GM19463 (cell line): ENCODE measurements at regions not wholly inside any gene's neighbourhood (a gene's known extent, or its start where the extent isn't known, plus 50 kb on each side); places are given as distances from the start of the nearest gene placed in this dataset.

Source experiments
- ATAC-seq: cut with Tn5 transposase; IDR thresholded peaks from one replicate; pipeline ENCODE4 v1.9.1; 2021; ENCODE audit warnings: mild to moderate bottlenecking, moderate library complexity; ENCODE audit not compliant: unreplicated experiment

- no peak for ATAC-seq
These were observed 171.1 kb downstream of the DACT1 start for GRCh38 chr14:58808828-58809227.

DNA sequence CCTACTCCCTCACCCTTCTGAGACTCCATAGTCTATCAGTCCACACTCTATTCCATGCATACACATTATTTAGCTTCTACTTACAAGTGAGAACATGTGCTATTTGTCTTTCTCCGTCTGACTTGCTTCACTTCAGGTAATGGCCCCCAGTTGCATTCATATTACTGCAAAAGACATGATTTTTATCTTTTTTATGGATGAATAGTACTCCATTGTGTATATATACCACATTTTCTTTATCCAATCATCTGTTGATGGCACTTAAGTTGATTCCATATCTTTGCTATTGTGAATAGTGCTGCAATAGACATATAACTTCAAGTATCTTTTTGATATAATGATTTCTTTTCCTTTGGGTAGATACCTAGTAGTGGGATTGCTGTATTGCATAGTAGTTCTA, 171.8 kb downstream of the DACT1 start:
- ATAC-seq = no peak

- ATAC-seq = peak; percentile 87
These were observed 174.5 kb downstream of the DACT1 start for GRCh38 chr14:58812050-58812910.

DNA sequence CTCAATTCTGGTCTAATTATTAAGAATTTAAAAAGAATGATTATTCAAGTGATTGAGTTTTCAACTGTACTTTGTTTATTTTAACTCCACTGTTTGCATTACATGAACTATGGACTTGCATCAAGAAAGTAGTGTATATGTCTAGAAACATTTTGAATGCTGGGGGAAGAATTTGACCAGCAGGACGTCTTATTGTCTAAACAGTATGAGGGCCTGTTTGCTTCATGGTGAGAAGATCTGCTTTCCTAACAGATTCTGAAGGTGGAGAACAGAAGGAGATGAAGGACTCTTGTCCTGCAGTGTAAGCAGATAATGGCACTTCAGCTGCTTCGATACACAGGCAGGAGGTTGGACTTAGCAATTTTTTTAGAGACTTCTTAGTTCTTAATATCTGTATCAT, 176.0 kb downstream of the DACT1 start:
- no peak for ATAC-seq

DNA sequence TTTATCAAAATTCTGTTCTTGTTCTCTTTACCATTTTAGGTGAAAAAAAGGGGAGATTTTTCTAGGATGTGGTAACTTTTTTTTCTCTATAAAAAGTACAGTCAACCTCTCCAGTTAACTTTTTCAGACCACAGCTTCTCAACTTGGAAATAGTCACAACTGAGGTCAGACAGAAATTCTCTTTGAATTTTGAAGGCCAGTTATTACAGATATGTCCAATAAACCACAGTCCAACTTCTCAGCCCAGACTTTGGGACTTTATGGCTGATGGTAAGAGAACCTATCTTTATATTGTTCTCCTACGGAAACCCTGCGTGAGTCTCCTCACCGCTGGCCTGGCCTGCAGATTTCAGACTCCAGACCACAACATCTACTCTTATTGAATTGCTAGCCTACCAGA, 176.7 kb downstream of the DACT1 start:
- no peak for ATAC-seq

DNA sequence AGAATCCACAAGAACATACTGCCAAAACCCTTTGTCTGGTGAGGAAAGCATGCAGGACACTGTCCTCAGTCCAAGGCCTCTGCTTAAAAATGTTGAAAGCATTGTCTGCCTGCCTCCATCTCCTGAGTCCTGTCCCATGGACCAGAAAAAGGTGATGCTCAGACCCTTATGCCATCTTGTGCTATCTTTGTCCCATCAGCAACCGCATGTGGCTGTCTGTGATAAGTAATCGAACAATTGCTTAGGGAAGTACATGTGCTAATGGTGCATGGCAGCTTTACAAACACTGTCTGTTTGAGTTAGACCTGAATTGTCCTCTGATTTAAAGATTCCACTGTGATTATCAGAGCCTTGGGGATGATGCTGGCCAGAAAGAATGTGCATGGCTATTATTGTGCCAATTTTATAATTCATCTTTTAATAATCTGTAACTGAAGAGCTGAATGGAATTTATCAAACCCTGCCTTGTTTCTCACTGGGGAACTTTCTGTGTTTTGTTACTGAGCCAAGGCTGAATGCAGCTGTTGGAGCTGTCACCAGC, 177.5 kb downstream of the DACT1 start:
- ATAC-seq = no peak

- no peak for ATAC-seq
These were observed 178.0 kb downstream of the DACT1 start for GRCh38 chr14:58815794-58816193.

DNA sequence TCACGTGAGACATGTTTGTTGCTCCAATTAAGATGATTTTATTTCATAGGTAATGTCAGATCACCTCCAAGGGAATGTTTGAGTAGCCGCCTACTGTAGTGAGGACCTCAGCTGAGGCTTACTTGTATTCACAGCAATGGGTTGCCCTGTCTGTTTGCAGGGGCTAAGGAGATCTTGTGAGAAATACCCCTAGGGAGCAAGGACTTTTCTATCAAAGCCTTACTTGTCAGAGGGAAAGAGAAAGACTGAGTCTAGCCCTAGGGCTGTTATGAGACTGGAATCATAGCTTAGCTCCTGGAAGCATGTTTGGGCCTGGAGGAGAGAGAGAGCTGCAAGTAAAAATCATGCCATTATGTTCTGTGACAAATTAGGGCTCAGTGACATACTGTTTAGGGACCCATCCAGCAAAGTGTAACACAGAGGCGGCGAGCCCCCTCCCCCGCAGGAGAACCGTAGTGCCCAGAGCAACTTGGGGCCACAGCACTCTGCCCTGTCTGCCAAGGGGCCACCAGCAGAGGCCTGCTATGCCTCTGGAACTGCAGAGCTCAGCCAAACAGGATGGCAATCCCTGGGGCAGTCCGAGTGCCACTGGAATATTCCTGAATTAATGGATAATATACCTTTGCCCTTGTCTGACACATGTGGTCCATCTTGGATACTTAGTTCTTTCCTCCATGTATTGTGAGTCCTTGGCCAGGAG, 178.8 kb downstream of the DACT1 start:
- ATAC-seq = no peak

- ATAC-seq = no peak
These were observed 180.1 kb downstream of the DACT1 start for GRCh38 chr14:58817846-58818245.

DNA sequence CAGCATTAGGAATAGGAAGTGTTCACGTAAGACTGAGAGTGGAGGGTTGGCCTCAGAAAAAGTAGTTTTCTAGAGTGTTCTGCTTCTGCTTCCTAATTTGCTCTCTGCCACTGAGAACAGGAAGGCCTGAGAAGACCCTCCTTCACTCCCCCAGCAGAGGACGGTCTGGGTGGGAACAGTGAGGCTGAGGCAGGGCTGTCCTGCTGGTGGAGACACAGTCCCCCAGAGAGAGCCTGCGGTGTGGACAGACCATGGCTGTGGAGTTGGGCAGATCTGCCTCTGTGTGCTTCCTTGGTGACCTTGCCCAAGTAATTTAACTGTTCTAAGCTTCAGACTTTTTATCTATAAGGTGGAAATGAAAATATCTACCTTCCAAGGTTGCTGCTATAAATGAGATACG, 182.3 kb downstream of the DACT1 start:
- ATAC-seq = no peak

DNA sequence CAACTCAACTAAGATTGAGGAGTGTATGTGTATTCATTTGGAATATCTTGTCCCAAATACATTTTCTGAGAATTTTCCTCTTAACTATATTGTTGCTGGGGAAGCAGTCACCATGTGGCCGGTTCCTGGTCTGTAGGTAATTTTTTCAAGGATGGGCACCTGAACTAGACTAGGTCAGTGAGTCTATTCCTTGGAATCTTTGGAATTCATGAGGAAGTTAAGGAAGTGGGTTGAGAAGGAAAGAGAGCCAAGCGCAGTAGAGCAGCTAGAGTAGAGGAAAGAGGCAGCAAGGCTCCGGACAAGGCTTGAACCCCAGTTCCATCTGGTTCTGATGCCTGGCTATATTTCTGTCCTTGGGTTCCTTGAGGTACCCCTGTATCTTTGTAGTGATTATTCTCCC, 183.7 kb downstream of the DACT1 start:
- ATAC-seq = no peak

DNA sequence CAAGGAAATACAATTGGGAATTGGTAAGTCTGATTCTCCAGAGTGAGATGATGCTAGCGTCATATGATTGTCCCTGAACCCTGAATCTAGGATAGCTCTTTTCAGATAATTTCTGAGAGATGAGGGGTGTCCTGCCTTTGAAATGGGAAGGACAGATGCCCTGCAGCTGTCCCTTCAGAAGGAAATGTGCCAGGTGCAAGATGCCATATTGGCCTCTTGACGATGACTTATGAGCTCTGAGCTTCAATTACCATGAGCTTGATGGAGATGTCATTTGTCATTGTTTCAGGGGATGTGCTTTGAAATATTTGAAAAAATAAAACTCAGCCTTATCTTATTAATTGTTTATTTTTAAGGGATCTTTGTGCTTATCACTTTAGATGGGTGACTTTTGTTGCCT, 185.1 kb downstream of the DACT1 start:
- ATAC-seq = no peak

DNA sequence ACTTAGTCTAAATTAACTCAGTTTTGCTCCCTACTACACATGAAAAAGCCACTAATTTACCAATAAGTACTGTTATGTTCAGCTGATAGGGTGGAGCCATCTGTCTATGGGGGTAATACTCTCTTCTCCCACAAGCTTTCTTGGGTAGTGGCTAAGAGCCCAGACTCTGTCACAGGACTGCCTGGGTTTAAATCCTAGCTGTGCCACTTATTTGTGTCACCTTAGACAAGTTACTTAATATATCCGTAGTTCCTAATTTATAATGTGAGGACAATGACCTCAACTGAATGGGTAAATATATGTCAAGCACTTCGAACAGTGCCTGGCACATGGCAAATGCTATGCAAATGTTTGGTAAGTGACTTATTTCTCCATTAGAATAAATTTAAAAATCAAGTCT, 185.6 kb downstream of the DACT1 start:
- no peak for ATAC-seq

DNA sequence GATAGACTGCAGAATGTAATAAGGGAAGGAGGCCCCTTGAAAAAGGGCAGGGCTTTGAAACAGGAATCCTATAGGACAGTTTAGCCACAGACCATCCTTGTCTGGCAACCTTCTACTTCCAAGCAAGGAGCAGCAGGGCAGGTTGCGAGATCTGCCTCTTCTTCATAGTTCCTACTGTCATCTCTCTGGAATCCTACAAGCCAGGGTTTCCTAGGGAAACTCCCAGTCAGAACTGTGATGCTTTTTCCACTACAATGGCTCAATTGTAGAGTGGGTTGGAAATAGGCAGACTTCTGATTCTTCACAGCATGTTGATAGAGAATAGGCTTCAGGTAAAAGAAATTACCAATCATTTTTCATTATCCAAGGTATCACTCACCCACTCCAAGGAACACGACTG, 186.3 kb downstream of the DACT1 start:
- no peak for ATAC-seq

GRCh38 chr14:58824796-58825195, 187.0 kb downstream of the DACT1 start:
- ATAC-seq = no peak

DNA sequence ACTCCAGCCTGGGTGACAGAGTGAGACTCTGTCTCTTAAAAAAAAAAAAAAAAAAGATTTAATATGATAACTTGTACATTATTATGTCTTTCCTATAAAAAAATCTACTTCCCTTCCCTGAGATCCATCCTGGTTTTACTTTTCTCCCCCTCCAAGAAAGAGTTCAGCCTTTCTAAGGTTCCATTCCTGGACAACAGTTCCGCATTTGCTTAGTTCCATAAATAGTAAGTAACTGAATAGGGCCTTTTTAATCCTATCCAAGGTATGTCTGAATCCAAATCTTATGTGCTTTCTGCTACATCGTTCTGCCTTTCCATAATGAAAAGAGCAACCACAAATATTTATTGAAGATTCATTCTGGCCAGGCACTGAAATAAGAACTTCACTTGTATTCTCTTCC, 187.8 kb downstream of the DACT1 start:
- no peak for ATAC-seq

DNA sequence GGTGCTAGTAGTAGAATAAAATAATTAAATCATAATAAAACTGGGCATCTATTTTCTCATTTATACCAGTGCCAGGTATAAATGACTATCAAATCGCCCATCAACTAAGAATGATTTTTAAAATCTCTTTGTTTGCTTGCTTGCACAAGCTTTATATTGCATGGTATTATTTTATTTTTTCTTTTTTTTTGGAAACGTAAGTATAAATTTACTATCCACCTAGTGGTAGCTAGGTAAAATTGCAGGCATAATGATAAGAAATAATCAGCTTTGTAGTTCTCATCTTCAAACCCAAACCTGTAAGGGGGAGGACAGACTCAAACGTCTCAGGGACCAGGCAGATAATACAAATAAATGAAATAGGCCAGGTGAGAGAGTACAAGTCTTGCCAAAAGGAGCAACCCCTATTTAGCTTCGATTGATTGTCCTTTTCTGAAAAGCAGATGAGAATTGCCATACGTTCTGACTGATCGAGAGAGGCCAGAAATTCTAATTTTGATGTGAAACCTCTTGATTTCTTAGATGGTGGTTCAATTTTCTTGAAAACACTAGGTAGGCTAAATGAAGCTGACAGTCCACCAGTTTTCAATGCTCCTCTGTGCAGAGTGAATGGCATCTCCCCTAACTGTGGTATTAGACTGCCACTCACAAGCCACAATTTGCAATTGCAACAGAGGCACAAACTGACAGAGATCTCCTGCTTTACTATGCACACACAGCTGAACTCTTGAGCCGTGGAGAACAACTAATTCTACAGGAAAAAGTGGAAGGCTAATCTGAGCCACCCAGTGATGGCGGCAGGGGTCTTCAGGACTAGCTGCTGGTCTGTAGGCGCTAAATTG, 189.3 kb downstream of the DACT1 start:
- ATAC-seq = no peak

DNA sequence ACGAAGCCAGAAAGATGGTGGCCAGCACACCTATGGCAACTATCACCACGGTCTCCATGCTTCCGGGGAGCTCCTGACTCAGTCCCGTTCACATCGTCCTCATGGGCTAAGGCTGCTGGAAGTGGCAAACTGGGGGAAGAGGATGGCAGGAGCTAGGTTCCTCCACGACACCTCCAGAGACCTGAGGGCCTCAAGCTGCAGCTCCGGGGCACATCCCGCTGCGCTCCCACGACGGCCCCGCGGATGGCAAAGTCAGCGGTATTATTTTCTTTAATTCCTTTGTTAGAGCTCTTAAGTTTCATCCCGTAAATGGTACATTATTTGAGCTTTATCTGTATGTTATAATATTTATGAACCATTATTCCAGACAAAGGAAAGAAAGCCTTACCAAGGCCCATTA, 190.5 kb downstream of the DACT1 start:
- no peak for ATAC-seq

GRCh38 chr14:58829594-58829993, 191.8 kb downstream of the DACT1 start:
- ATAC-seq = no peak

DNA sequence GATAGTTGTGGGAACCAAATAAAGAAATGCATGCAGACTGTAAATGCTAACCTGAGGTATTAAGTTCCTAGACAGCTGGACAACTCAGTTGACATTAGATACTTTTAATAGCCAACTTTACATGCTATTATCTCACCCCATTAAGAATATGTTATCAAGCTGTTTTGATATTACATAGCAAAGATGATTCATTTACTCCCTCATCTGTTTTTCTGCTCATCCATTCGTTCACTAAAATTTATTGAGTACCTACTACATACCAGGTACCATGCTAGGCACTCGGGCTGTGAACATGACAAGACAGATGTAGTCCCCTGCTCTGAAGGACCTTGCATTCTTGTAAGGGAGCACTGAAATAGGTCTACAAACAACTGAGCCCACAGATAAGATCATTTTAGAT, 192.4 kb downstream of the DACT1 start:
- ATAC-seq = no peak

DNA sequence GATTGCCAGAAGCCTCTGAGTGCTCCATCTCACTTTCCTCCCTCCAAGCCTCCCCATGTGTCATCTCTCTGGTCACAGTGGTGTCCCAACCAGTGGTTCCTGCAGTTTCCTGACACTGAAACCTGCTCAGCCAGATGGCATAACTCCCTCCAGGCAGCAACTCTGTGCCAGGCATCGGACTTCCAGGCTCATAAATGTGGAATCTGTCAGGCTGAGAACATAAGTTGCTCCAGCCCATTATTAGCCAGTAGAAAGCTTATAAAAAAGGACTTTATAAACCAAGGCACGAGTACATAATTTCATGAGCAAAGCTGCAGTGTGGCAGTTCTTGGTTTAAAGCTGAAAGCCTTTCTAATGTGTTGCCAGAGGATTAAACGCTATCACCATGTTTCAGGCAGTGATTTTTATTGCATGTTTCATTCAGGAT, 194.3 kb downstream of the DACT1 start:
- ATAC-seq = no peak
